NCI-H1105 treated with DMSO at 0.1 percent for 48 hours (cell line): ENCODE measurements at regions not wholly inside any gene's neighbourhood (a gene's known extent, or its start where the extent isn't known, plus 50 kb on each side); places are given as distances from the start of the nearest gene placed in this dataset.

ENCODE experiments used
- DNase-seq: peaks from one replicate; lab custom pipeline; 2025; lab: John Stamatoyannopoulos, UW

DNA sequence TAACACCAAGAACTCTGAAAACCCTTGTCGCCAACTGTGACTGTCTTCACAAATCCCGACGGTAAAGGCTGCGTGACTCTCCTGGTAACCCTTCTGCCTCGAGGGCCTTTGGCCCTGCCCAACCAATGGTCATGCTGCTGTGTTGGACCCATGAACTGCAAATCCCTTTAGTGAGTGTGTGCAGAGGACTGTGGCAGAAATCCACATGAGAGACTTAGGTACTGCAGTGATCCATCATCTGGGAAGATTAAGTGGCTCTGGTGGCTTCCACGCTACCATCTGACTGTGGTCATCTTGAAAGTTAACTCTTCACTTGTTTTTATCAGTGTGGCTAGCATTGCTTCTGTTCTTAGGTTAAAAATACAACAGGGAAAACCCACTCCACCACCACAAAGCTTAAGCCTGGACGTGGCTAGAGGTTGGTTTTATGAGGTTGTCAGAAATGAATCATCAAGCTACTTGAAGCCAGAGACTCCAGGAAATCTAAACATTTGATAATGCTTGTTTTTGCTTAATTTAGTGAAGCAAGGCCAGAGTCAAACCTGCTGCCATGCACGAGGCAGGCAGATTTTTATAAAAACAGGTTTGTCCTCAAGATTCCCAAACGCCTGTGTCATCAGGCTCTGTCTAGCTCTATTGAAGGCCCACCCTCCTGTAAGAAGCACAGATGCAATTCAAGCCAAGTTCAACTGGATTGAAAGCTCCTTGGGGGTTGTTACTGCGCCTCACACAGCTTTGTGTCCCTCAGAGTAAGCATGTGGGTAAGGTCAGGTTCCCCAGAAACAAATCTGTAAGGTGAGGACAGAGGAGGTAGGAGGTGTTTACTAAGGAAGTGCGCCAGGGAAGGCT, 52.7 kb upstream of the ERCC6L2 start:
- no peak for DNase-seq

DNA sequence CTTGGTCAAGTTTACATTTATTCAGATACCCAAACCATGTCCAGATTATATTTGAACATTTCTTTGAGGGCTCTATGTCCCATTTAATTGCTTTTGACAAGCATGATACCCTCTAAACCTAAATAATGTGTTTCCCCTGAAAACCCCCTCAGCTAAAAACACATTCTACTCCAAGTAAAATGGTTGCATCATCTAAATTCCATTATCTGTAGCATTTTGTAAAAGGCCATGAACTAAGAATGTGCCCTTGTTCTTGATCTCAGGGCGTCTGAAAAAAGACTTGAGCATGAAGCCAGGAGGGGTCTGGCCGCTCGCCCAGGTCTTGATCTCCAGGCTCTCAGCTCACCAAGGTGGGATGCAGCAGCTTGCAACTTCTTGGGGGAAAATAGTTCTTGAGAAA, 53.5 kb upstream of the ERCC6L2 start:
- no peak for DNase-seq

DNA sequence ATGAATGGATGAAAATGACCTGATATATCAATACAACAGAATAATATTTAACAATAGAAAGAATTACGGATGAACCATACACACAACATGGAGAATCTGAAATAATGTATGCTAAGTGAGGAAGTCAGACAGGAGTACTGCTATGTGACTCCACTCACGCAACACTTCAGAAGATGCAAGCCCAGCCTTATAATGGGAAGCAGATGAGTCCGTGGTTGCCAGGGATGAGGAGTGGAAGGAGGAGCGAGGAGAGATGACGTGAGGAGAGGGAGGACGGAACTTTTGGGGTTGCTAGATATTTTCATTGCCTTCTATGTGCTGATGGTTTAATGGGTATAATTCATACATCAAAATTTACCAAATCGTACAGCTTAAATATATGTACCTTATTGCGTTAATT, 55.4 kb upstream of the ERCC6L2 start:
- no peak for DNase-seq

- DNase-seq = no peak
Measured at GRCh38 chr9:95819636-95820035, 55.9 kb upstream of the ERCC6L2 start.

GRCh38 chr9:95817205-95817604, 58.3 kb upstream of the ERCC6L2 start:
- no peak for DNase-seq

DNA sequence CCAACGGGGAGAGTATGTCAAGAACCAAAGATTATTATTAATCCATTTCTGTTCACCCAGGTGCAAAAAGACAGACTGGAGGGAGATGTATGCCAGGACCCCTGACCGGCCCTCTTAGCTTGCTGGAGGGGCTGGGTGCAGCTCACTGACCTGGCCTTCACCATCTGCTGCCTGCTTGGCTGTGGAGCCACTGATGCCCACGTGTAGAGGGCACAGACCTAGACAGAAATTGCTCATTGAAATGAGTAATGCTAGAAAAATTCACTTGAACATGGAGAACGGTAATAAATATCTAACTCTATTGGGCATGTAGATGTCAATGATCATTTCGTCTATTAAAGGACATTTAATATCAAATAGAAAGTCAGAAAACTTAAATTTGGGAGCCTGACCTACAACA, 58.8 kb upstream of the ERCC6L2 start:
- DNase-seq = no peak

DNA sequence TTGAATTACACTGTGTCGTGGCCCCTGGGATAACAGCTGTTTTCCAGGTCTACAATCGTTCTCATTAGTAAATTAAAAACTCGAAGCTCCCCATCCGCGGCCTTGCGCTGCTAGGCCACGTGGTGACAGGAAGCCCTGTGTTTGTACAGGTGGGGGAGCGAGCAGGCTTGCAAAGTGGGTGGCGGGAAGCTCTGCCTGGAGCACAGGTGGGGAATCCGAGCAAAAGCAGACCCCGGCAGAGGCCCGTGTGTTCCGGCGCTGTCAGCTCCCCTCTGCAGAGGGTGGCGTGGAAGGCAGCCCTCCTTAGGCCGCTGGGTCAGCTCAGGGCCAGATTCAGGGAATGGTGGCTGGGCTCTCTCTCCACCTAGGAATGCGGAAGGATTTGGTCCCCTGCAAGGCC, 59.5 kb upstream of the ERCC6L2 start:
- no peak for DNase-seq

GRCh38 chr9:95815133-95815532, 60.4 kb upstream of the ERCC6L2 start:
- no peak for DNase-seq

GRCh38 chr9:95813923-95814322, 61.6 kb upstream of the ERCC6L2 start:
- DNase-seq = no peak

- no peak for DNase-seq
Measured at GRCh38 chr9:95810814-95811213, 64.7 kb upstream of the ERCC6L2 start.

DNA sequence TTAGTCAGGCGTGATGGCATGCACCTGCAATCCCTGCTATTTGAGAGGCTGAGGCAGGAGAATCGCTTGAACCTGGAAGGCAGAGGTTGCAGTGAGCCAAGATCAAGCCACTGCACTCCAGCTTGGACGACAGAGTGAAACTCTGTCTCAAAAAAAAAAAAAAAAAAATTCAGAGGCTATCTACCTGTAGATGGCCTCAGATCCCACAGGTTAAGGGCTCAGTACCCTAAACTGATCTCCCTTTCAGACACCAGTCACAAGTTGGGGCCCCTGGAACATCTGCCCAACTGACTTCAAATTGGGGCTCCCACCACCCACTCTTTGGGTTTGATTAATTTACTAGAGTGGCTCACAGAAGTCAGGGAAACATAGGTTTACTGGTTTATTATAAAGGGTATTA, 65.4 kb upstream of the ERCC6L2 start:
- no peak for DNase-seq

GRCh38 chr9:95809686-95810085, 65.8 kb upstream of the ERCC6L2 start:
- no peak for DNase-seq

DNA sequence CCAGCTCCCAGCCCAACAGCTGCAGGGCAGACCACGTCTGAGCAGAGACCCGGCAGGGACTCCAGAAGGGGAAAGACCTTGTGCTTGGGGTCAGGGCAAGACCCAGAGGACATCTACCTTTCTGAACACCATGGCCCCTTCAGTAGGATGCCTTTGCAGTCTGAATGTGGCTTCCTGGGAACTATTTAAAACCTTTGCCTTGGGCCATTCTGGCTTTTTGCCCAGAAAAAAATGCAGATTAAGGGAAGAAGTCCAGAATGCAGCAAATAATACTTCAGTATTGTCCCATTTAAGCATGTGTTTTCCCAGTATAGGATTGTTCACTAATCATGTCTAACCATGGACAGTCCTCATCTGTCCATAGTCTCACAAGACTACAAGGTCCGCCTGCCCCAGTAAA, 67.5 kb upstream of the ERCC6L2 start:
- DNase-seq = no peak

GRCh38 chr9:95807326-95807947, 68.1 kb upstream of the ERCC6L2 start:
- DNase-seq = no peak

DNA sequence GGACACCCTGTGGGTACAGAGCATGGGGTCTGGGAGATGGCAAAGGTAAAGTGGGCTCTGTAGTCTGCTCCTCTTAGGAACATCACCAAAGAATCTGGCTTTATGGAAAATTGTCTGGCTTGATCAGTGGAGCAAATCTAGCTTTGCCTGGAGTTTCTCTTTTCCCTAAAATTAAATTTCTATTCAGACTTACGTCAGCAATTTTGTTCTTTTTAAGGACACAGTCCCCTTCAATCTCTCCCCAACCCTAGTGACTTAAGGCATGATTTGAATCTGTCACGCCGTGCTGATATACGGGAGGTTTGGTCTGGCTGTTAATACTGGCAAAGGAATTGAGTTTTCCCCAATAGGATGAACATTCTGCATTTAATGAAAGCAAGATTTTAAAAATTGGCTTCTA, 72.3 kb upstream of the ERCC6L2 start:
- DNase-seq = no peak

DNA sequence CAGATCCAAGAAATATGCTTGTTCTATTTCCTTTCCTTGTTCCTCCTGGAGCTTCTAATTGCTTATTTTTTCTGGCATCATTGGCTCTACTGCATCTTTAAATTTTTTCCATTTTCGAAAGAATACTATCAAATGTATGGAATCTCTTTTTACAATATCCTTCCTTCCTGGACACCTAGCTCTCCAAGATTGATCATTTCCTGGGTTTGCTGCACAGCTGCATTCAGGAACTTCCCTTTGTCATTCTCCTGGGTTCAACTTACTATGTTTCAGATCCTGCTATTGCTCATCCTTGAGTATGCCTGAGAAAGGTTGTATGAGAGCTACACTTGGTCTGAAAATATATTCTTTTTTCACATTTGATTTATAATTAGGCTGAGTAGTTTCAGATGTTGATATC, 73.7 kb upstream of the ERCC6L2 start:
- no peak for DNase-seq

- DNase-seq = peak; percentile 90
Measured at GRCh38 chr9:95796029-95796428, 79.5 kb upstream of the ERCC6L2 start.

DNA sequence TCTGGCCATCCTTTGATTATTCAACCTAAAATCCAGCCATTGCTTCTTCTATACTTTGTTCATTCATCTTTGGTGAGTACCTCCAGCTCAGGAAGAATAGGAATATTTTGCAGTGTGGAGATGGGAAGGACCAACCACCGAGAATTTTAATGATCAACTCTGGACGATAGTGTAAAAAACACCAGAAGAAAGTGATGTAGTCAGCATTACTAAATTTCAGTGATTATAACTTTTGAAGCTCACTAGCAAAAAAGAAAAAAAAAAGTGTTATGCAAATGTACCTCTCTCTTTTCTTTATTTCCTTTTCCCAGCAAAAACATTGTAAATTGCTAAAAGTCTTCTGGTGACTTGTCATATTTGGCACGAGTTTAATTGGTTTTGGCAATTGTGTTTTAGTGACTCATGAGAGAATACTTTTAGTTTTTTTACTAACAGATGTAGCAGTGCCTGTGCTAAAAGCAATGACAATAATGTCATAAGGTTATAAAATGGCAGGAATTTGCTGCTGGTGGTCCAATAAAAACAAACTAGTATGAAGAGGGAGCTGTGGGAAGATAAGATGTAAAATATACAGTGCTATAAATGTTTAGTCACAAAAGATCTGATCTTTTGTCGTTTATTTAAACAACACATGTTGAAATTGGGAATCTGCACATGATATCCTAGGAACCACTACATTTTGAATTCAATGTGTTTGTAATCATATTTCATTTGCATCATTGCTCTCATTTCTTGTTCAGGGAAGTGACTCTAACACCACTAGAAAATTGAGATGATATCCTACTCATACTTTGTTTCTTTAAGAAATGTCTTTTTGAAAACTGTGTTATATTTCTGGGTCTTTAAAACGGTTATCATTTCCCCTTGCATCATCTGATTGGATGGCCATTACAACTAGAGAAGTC, 81.3 kb upstream of the ERCC6L2 start:
- no peak for DNase-seq

GRCh38 chr9:95791695-95792094, 83.8 kb upstream of the ERCC6L2 start:
- no peak for DNase-seq

GRCh38 chr9:95791286-95791685, 84.2 kb upstream of the ERCC6L2 start:
- no peak for DNase-seq

DNA sequence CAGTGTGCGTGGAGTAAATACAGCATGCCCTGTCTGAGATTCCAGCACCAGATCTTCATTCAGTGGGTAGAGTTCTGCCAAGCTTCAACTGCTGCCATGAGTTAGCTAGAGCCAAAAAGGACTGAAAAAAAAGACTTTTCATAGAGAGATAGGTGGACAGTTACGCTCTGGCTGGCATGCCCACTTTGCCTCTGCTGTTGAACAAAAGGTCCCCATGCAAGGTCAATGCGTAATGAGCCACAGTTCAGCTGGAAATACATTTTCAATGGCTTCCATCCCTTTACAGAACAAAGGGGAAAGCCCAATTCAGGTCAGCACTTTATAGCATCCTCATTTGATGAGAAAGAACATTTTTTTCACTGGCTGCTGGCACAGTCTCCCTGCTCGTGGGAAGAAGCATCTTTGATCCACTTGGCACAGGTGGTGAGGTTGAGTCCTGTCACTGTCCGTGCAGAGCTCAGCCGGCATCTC, 86.9 kb upstream of the ERCC6L2 start:
- DNase-seq = no peak

DNA sequence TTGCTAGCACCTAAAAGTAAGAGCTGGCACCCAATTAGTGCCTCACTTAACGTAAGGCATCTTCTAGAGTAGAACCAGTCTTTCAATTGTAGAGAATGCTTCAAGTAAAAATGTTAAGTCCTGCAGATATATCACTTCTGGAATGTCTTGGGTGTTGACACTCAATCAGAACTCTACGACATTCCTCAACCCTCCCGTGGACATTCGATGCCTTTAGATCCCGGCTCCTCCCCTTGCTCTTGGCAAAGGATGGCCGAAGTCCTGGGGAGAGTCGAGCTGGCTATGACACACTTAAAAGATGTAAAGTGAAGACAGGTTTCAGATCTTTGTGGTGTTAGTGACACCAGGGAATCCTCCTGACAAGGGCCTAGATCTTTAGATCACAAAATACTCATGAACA, 87.5 kb upstream of the ERCC6L2 start:
- no peak for DNase-seq

DNA sequence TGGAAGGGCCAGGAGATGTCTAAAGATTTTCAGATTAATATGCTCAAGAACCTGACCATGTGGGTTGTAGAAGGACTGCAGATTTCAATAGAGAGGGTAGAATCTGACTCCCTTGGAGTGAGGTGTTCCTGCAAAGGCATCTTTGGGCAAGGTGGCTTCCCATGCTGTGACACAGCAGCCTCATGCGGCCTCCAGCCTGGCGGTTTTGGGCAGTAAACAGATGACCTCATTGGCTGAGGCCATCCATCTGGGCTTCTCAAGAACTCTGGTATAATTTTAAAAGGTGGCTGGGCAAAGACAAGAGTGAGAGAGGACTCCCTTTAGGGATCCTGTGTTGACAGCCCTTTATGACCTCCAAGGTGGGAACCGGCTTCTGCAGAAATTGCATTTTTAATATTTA, 90.3 kb upstream of the ERCC6L2 start:
- DNase-seq = no peak
